ENCODE measurements at regions not wholly inside any gene's neighbourhood (a gene's known extent, or its start where the extent isn't known, plus 50 kb on each side); places are given as distances from the start of the nearest gene placed in this dataset.

DNA sequence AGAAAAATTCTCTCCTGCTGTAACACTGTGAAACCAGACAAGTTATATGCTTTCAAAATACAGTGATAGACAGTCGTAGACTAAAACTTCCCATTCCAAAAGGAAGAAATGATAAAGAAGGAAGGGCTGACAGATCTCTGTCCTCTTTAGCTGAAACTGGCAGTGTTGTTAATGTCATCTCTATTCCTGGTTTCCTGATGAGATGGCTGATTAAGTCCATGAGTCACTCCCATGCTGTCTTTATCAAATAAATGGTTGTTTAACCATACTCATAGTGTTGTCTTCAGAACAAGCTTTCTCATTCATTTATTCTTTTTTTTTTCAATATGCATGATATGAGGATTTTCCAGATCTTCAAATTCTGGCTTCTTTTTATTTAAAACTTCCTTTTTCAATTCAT lies 952.2 kb upstream of the WWC1 start:
- no peak for ATAC-seq

DNA sequence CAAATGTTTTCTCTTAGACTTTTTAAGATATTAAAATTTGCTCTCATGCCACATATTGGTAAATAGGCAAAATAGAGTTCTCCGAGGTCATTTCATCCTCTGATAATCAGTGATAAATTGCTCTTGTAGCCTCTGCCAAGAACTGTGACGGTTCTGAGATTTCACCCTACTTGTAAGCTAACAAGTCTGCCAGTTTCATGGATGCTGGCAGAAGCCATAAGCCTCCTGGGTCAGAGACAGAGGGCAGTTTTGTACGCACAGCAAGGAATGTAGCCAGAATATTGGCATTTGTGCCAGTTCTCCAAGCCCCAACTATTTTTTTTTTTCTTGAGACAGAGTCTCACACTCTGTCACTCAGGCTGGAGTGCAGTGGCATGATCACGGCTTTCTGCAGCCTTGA lies 945.0 kb upstream of the WWC1 start:
- H3K36me3 Mint-ChIP-seq: no peaks in the 10 kb centered on the region
- ATAC-seq: no peak
- ChIA-PET POLR2A (no interaction called here), CTCF (interaction anchor here (2.3 kb wide), 1 partner anchor 701 kb away, joined by 6 read pairs; no protein-coding TSS in a partner anchor)
- H3K4me3 Mint-ChIP-seq: no peak overlapping the region
- H3K27me3 Mint-ChIP-seq (ENCODE audit: low read depth): no peaks in the 10 kb centered on the region
- no peaks in the 10 kb centered on the region for H3K9me3 Mint-ChIP-seq
- H3K4me1 Mint-ChIP-seq: no peaks in the 10 kb centered on the region
- no peak overlapping the region for H3K27ac Mint-ChIP-seq
- no peak for DNase-seq (ENCODE audit: low spot score)
- TF ChIP-seq OVOL2 (CRISPR knock-in tag; IDR thresholded peaks at IDR 0.05; ENCODE audit: borderline replicate concordance) (no peak), CREM (CRISPR knock-in tag; IDR thresholded peaks at IDR 0.05) (no peak), SP1 (CRISPR knock-in tag; conservative IDR thresholded peaks at IDR 0.05) (no peak)
- TF ChIP-seq, protein P1, sequence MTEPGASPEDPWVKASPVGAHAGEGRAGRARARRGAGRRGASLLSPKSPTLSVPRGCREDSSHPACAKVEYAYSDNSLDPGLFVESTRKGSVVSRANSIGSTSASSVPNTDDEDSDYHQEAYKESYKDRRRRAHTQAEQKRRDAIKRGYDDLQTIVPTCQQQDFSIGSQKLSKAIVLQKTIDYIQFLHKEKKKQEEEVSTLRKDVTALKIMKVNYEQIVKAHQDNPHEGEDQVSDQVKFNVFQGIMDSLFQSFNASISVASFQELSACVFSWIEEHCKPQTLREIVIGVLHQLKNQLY (CRISPR knock-in tag; IDR thresholded peaks at IDR 0.05): no peak
- TF ChIP-seq, protein P2, sequence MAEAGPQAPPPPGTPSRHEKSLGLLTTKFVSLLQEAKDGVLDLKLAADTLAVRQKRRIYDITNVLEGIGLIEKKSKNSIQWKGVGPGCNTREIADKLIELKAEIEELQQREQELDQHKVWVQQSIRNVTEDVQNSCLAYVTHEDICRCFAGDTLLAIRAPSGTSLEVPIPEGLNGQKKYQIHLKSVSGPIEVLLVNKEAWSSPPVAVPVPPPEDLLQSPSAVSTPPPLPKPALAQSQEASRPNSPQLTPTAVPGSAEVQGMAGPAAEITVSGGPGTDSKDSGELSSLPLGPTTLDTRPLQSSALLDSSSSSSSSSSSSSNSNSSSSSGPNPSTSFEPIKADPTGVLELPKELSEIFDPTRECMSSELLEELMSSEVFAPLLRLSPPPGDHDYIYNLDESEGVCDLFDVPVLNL (CRISPR knock-in tag; IDR thresholded peaks at IDR 0.05; ENCODE audit: borderline replicate concordance, low read depth): no peak
- TF ChIP-seq, protein P3, sequence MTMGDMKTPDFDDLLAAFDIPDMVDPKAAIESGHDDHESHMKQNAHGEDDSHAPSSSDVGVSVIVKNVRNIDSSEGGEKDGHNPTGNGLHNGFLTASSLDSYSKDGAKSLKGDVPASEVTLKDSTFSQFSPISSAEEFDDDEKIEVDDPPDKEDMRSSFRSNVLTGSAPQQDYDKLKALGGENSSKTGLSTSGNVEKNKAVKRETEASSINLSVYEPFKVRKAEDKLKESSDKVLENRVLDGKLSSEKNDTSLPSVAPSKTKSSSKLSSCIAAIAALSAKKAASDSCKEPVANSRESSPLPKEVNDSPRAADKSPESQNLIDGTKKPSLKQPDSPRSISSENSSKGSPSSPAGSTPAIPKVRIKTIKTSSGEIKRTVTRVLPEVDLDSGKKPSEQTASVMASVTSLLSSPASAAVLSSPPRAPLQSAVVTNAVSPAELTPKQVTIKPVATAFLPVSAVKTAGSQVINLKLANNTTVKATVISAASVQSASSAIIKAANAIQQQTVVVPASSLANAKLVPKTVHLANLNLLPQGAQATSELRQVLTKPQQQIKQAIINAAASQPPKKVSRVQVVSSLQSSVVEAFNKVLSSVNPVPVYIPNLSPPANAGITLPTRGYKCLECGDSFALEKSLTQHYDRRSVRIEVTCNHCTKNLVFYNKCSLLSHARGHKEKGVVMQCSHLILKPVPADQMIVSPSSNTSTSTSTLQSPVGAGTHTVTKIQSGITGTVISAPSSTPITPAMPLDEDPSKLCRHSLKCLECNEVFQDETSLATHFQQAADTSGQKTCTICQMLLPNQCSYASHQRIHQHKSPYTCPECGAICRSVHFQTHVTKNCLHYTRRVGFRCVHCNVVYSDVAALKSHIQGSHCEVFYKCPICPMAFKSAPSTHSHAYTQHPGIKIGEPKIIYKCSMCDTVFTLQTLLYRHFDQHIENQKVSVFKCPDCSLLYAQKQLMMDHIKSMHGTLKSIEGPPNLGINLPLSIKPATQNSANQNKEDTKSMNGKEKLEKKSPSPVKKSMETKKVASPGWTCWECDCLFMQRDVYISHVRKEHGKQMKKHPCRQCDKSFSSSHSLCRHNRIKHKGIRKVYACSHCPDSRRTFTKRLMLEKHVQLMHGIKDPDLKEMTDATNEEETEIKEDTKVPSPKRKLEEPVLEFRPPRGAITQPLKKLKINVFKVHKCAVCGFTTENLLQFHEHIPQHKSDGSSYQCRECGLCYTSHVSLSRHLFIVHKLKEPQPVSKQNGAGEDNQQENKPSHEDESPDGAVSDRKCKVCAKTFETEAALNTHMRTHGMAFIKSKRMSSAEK (CRISPR knock-in tag; IDR thresholded peaks at IDR 0.05; ENCODE audit: borderline replicate concordance): no peak
- TF ChIP-seq, protein P4, sequence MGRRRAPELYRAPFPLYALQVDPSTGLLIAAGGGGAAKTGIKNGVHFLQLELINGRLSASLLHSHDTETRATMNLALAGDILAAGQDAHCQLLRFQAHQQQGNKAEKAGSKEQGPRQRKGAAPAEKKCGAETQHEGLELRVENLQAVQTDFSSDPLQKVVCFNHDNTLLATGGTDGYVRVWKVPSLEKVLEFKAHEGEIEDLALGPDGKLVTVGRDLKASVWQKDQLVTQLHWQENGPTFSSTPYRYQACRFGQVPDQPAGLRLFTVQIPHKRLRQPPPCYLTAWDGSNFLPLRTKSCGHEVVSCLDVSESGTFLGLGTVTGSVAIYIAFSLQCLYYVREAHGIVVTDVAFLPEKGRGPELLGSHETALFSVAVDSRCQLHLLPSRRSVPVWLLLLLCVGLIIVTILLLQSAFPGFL (CRISPR knock-in tag; IDR thresholded peaks at IDR 0.05; ENCODE audit: borderline replicate concordance): no peak

More for the DNA sequence above, 952.2 kb upstream of the WWC1 start:
- H3K4me1 Mint-ChIP-seq: peaks cover 8% of the 10 kb centered on the region; the same call in 1 of the 2 replicates
- POLR2A ChIA-PET: no interaction called here
- no peaks in the 10 kb centered on the region for H3K9me3 Mint-ChIP-seq
- CTCF ChIA-PET: no interaction called here
- no peaks in the 10 kb centered on the region for H3K36me3 Mint-ChIP-seq
- H3K4me3 Mint-ChIP-seq: no peak overlapping the region
- no peak for DNase-seq (ENCODE audit: low spot score)
- H3K27ac Mint-ChIP-seq: no peak overlapping the region
- H3K27me3 Mint-ChIP-seq (ENCODE audit: low read depth): no peaks in the 10 kb centered on the region
- TF ChIP-seq, protein P2 (CRISPR knock-in tag; IDR thresholded peaks at IDR 0.05; ENCODE audit: borderline replicate concordance, low read depth): no peak
- no peak for TF ChIP-seq ZNF232 (CRISPR knock-in tag; IDR thresholded peaks at IDR 0.05)
- TF ChIP-seq ARID4B (CRISPR knock-in tag; IDR thresholded peaks at IDR 0.05; ENCODE audit: borderline replicate concordance): no peak
- TF ChIP-seq CREM (CRISPR knock-in tag; IDR thresholded peaks at IDR 0.05): no peak
- no peak for TF ChIP-seq GRHL2 (CRISPR knock-in tag; IDR thresholded peaks at IDR 0.05; ENCODE audit: insufficient replicate concordance, severe bottlenecking)
- TF ChIP-seq, protein P4 (CRISPR knock-in tag; IDR thresholded peaks at IDR 0.05; ENCODE audit: borderline replicate concordance): no peak
- no peak for TF ChIP-seq RELA (CRISPR knock-in tag; IDR thresholded peaks at IDR 0.05; ENCODE audit: borderline replicate concordance)
